KOPT-K1 (cell line): ENCODE measurements at regions not wholly inside any gene's neighbourhood (a gene's known extent, or its start where the extent isn't known, plus 50 kb on each side); places are given as distances from the start of the nearest gene placed in this dataset.

Experiments
- H3K27ac ChIP-seq: fragments of 200-600 bp; sonication (generic); 2 replicates; pipeline ENCODE4 v1.5.1; 2016; ENCODE audit warnings: antibody characterized with exemption, mild to moderate bottlenecking, low read depth, low read length; ENCODE audit not compliant: poor library complexity, severe bottlenecking
- H3K36me3 ChIP-seq: fragments of 200-600 bp; sonication (generic); 2 replicates; pipeline ENCODE4 v1.5.1; 2017; ENCODE audit warnings: antibody characterized with exemption, mild to moderate bottlenecking, low read length, moderate library complexity; ENCODE audit not compliant: insufficient read depth
- H3K9me3 ChIP-seq: fragments of 200-600 bp; sonication (generic); 2 replicates; pipeline ENCODE4 v1.5.1; 2017; ENCODE audit warnings: antibody characterized with exemption, low read length, mild to moderate bottlenecking; ENCODE audit not compliant: insufficient read depth, poor library complexity, severe bottlenecking

DNA sequence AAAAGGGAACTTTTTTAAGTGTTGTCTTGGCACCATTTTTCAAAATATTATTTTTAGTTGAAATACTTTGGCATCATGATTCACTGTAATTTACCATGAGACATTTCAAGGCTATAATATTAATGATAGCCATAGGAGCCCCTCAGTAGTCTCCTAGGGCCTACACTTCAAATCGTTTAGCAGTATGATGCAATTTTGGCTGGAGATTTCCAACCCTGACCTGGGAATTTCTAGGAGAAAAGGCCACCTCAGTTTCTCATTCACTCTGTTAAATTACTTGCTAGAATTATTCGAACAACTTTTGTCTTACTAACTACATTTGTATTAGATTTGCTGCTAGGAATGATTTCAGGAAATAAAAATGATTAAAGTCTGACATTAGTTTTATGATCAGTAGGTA is 1610.9 kb upstream of the RAG2 start:
- Histone ChIP-seq H3K27ac (no peak overlapping the region), H3K36me3 (no peaks in the 10 kb centered on the region), H3K9me3 (no peaks in the 10 kb centered on the region)

DNA sequence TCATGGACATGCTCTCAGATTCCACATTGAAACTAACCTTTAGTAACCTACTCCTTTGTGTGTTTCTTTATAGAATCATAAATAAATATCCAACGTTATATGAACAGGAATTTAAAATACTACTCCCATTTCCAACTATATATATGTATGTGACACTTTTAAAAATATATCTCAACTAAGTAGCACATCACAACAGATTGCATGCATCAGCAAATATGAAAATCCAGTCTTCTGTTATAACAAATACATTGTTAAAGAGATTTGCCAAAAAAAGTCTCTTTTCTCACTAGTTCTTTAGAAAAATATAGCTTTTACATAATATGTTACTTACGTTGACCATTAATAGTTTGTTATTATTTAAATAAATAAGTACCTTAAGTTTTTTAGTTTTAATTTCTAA is 1608.6 kb upstream of the RAG2 start:
- no peak overlapping the region for H3K27ac ChIP-seq
- no peaks in the 10 kb centered on the region for H3K9me3 ChIP-seq

DNA sequence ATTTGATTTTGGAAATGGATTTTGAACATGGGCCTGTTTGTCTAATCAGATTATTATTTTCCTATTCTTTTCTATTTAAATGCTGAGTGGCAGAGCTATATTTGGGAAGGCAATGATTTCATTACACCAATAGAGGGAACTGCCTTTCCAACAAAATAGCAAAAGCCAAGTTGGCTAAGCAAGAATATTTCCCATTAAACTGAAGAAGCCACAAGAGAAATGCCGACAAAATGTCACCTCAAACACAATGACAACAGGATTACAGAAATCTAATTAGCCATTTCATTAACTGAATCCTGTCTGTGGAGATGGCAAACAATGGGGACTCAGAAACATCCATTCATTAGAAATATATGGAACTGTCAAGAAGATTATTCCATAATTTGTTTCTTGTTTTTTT is 1593.1 kb upstream of the RAG2 start:
- H3K36me3 ChIP-seq, result no peaks in the 10 kb centered on the region
- no peak overlapping the region for H3K27ac ChIP-seq
- no peaks in the 10 kb centered on the region for H3K9me3 ChIP-seq

More for the DNA sequence above, 1608.6 kb upstream of the RAG2 start:
- H3K36me3 ChIP-seq, result no peaks in the 10 kb centered on the region

DNA sequence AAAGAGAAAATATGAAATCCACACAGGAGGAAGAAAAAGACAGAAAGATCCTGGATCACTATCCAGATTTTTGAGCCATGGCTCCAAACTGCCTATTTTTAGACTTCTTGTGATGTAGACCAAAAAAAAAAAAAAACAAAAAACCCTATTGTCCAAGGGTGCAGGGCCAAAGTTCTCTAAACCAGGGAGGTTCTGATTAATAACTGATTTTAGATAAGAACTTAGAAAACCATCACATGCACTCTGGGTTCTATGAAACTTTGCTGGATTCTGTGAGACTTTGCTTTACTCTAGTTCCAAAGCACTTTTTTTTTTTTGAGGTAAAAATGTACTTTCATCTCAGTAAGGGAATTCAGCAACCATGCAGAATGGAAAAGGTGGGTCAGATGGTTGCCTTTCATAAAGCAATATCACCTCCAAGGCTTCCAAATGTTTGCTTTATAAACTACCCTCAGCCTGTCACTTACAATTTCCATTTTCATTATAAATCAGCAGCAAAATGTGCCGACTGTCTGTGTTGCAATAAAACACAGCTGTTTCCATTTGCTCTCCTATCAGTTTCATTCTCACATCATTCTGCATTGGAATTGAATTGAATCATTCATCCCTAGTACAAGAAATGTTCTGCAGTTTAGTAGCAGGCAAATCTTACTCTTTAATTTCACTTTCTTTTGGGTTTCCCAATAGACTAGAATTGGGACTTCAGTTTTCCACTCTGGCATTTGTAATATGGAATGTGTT is 1584.3 kb upstream of the RAG2 start:
- Histone ChIP-seq H3K9me3 (no peaks in the 10 kb centered on the region), H3K36me3 (no peaks in the 10 kb centered on the region), H3K27ac (no peak overlapping the region)

DNA sequence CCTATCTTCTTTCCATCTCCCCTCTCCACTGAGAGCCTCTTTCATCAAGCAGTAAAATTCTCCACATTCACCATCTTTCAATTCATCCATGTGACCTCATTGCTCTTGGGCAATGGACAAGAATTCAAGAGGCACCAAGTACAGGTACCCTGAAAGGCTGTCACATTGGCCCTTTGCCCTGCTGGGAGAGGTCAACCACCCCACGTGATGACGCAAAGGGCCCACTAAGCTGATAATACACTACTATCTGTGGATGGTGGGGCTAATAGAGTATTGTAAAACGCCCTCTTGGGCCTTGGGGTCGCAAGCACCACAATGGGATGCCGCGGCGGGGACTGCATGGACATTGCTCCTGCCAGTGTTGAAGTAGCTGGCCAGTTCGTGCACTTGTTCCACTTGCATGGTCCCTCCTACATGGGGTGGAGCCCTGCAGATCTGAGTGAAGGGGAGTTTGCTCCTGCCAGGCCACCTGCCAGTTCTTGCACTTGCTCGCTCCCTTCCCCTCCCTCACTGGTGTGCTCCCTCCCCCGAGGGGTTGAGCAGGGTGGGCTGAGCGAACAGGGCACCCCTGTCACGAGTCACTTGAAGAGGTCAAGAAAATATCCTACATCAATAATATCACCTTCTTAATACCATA is 1578.8 kb upstream of the RAG2 start:
- Histone ChIP-seq H3K36me3 (no peaks in the 10 kb centered on the region), H3K27ac (no peak overlapping the region), H3K9me3 (no peaks in the 10 kb centered on the region)

DNA sequence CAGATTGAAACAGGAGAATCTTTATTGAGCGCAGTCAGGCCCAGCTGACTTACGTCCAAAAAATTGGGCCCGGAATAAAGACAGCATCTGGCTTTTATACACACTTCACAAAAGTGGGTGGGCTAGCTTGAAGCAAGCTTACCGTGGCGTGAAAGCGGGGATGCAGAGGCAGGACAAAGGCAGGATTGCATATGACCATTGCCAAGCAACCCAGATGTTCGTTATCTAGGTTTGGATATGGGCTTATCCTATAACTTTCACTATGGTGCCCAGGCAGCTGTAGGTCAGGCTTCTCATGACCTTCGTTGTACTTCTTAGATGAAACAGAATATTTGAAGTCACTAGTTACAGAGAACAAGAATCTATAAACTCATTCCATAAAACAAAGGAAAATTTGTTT is 1575.6 kb upstream of the RAG2 start:
- no peak overlapping the region for H3K27ac ChIP-seq
- H3K36me3 ChIP-seq, result no peaks in the 10 kb centered on the region
- H3K9me3 ChIP-seq, result no peaks in the 10 kb centered on the region

DNA sequence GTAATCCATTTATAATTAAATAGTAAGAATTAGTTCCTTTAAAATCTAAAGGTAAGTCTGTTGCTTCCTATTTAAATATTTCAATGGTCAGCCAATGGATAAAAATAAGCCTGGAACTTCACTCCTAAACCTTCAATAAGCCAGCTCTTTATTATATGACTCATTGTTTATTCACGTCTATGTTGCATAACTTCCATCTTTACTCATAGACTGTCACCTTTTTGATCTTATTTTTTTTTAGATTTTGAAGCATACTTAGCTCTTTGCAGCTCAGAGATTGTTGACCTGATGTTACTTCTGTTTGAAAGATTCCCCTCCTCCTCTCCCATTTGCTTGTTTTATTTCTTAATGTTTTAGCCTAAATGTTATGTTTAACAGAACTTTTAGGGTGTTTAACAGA is 1571.2 kb upstream of the RAG2 start:
- no peaks in the 10 kb centered on the region for H3K36me3 ChIP-seq
- H3K9me3 ChIP-seq, result no peaks in the 10 kb centered on the region
- H3K27ac ChIP-seq, result no peak overlapping the region

DNA sequence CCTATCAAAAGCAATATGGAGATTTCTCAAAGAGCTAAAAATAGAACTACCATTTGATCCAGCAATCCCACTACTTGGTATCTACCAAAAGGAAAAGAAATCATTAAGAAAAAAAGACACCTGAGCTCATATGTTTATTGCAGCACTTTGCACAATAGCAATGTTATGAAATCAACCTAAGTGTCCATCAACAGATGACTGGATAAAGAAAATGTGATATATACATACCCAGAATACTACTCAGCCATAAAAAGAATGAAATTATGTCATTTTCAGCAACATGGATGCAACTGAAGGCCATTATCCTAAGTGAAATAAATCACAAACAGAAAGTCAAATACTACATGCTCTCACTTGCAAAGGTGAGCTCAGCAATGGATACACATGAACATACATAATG is 1565.5 kb upstream of the RAG2 start:
- no peaks in the 10 kb centered on the region for H3K36me3 ChIP-seq
- H3K9me3 ChIP-seq, result no peaks in the 10 kb centered on the region
- no peak overlapping the region for H3K27ac ChIP-seq

DNA sequence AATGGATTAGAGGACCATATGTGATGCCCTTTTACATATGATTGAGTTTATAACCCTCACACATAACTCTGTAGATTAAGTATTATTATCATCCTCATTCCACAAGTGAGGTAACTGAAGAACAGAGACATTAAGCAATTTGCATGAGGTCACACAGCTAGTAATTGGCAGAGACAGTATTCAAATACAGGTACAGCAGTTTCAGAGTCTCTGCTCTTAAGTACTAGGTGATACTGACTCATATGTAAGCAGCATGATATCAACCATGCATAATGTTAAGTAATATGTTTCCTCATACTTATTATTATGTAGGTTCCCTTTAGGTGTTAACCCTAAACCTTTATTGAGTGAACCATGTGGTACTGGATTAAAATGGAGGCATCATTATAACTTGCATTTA is 1562.4 kb upstream of the RAG2 start:
- H3K36me3 ChIP-seq, result no peaks in the 10 kb centered on the region
- no peaks in the 10 kb centered on the region for H3K9me3 ChIP-seq
- no peak overlapping the region for H3K27ac ChIP-seq

DNA sequence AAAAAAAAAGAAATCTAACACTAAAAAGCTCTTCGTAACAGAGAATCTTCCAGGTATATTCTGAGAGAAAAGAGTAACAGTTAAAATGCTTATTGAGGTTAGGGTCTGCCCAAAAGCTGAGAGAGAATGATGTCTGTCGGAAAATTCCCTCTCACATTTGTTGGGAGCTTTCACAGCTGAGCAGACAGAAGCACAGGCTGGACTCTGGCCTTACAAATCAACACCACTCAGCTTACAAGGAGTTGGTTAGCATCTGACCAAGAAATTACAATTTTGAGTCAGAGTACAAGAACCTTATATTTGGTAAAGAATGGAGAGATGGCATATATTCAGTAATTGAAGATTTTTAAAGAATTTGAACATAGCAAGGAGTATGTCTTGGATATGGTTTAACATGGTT is 1561.0 kb upstream of the RAG2 start:
- Histone ChIP-seq H3K36me3 (no peaks in the 10 kb centered on the region), H3K9me3 (no peaks in the 10 kb centered on the region), H3K27ac (no peak overlapping the region)

DNA sequence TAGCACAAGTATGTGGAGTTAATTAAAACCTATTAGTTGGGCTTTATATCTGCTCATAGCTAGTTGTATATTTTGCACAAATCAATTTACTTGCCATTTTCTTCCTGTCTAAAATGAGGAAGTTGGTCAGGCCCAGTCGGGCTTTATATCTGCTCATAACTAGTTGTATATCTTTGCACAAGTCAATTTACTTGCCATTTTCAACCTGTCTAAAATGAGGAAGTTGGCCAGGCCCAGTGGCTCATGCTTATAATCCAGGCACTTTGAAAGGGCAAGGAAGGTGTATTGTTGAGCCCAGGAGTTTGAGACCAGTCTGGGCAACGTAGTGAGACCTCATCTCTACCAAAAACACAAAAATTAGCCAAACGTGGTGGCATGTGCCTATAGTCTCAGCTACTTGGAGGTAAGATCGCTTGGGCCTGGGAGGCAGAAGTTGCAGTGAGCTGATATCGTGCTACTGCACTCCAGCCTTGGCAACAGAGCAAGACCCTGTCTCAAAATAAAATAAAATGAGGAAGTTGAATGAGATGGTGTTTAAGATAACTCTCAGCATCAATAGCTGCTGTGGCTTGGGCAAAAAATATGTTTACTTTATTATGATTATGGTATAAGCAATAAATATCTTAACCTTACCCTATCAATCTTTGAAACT is 1558.6 kb upstream of the RAG2 start:
- no peaks in the 10 kb centered on the region for H3K9me3 ChIP-seq
- no peaks in the 10 kb centered on the region for H3K36me3 ChIP-seq
- no peak overlapping the region for H3K27ac ChIP-seq

DNA sequence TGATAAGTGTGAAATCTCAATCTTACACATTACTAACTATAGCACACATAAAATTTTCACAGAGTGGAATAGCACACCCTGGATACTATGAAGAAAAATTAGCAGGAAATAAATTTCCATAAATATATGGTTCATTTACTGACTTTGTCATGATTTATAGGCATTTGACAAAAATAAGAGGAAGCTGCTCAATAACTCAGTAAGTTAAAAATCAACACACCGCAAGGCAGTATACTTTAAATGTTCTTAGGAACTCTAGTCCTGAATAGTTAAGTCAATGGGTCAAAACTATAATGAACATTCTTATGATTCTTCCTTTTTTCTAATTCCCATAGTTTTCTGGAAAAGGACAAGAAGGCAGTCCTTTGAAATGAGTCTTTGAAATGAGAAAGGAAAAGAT is 1557.8 kb upstream of the RAG2 start:
- H3K9me3 ChIP-seq, result no peaks in the 10 kb centered on the region
- H3K27ac ChIP-seq, result no peak overlapping the region

DNA sequence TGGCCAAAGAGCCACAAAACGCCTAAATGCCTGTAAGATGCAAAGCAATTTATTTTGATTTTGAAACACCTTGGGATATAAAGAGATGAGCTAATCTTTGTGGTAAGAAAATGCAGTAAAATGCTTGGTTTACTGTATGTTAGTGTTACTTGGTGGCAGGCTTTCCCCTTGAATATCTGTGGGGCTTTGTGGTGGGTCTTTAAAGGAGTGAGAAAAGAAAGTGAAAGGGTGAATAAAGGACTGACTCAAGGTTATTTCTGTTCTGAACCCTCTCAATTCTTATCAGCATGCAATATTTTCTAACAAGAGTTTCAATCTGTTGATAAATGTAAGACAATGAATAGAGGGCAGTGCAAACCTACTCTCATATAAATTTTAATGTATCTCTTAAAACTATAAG is 1555.9 kb upstream of the RAG2 start:
- Histone ChIP-seq H3K27ac (no peak overlapping the region), H3K36me3 (no peaks in the 10 kb centered on the region), H3K9me3 (no peaks in the 10 kb centered on the region)

More for the DNA sequence above, 1557.8 kb upstream of the RAG2 start:
- H3K36me3 ChIP-seq, result no peaks in the 10 kb centered on the region

DNA sequence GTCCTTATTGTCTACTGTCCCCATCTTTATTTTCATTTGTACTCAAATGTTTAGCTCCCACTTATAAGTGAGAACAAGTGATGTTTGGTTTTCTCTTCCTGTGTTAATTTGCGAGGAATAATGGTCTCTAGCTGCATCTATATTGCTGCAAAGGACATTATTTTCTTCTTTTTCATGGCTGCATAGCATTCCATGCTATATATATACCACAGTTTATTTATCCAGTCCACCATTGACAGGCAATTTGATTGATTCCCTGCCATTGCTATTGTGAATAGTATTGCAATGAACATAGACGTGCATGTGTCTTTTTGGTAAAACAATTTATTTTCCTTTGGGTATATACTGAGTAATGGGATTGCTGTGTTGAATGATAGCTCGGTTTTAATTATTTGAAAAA is 1545.8 kb upstream of the RAG2 start:
- Histone ChIP-seq H3K36me3 (no peaks in the 10 kb centered on the region), H3K27ac (no peak overlapping the region)

DNA sequence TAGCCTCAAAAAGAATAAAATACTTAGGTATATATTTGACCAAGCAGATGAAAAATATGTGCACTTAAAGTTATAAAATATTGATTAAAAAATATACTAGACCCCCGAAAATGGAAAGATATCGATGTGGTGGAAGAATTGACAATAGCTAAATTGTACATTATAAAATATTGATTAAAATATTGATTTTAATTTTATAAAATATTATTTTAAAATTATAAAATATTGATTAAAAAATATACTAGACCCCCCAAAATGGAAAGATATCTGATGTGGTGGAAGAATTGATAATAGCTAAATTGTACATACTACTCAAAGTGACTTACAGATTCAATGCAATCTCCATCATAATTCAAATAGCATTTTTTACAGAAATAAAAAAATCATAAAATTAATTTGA is 1540.9 kb upstream of the RAG2 start:
- no peak overlapping the region for H3K27ac ChIP-seq

More for the DNA sequence above, 1545.8 kb upstream of the RAG2 start:
- H3K9me3 ChIP-seq, result no peaks in the 10 kb centered on the region

DNA sequence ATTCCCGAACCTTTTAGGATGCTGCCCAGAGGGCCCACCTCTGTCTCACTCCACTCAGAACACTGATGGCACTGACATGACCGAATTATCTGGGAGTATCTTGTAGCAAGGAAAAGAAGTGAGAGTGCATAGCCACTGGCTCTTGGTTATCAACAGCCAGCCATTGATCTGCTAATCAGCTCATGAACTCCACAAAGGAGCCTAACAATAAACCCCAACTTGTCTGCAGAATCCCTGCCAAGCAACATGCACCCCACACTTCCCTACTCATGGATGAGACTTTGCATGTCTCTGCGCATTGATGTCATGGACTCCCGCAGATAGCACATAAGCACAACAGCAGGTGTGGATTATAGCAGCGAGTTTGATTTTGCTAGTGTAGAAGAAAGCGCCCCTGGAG is 1538.9 kb upstream of the RAG2 start:
- Histone ChIP-seq H3K9me3 (no peaks in the 10 kb centered on the region), H3K36me3 (no peaks in the 10 kb centered on the region), H3K27ac (no peak overlapping the region)

More for the DNA sequence above, 1540.9 kb upstream of the RAG2 start:
- H3K9me3 ChIP-seq, result no peaks in the 10 kb centered on the region
- no peaks in the 10 kb centered on the region for H3K36me3 ChIP-seq
